ENCODE measurements at regions not wholly inside any gene's neighbourhood (a gene's known extent, or its start where the extent isn't known, plus 50 kb on each side); places are given as distances from the start of the nearest gene placed in this dataset.

DNA sequence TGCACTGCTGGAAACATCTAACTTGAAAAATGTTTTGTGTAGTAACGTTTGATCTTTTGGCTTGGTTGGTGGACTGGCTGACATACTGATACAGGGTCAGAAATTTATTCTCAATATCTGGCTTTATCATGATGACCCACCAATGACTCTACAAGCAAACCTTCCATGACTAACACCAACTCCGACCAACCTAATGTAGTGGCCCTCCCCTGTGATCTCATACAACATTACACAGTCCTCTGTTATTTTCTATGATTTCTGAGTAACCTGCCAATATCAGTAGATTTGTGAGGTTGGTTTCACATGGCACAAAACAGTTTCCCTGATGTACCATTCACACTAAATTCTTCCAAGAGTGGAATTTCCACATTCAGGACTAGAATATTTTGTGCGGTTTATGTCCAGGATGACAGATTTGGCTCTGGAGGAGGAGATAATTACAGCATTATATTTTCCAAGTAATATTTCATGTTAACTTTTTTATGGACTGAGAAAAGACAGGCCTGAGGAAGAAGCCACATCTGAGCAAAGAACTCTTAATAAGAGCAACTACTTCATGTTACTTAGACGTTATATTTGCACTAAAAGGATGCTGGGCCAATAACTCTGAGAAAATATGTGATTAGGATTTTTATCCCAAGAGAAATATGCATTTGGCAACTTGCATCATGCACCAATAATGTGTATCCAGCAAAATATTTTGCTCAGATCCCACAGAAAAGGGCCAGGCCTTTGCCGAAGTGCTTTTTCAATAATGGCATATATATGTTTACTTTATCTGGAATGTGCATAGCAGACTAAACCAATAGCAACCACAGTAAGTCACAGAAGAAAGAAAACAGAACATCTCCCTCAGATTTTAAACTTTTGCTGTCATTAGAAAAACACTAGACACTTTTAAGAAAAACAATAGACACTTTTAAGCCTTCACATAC is 273.4 kb downstream of the KCNN2 start:
- POLR2A ChIA-PET: no interaction called here
- Histone ChIP-seq H3K9me3 (replicated peaks; ENCODE audit: control insufficient read depth, insufficient read depth, low read depth, low read length) (0 out of 2 replicates have a peak, but pooled peaks cover 1% of the 10 kb centered on the region), H3K9me1 (ENCODE audit: control insufficient read depth, insufficient read depth, low read length) (no peaks in the 10 kb centered on the region), H2AFZ (ENCODE audit: low read depth, low read length) (no peak overlapping the region), H3K36me3 (ENCODE audit: control insufficient read depth, insufficient read depth, low read length) (no peaks in the 10 kb centered on the region), H3K27me3 (ENCODE audit: control insufficient read depth in 2 of 2, insufficient read depth in 2 of 2, low read length in 2 of 2) (no peaks in the 10 kb centered on the region), H3K4me2 (ENCODE audit: insufficient read depth, low read length) (no peak overlapping the region), H3K27ac (ENCODE audit: extremely low read depth, low read depth, low read length) (no peak overlapping the region), H3K79me2 (ENCODE audit: control insufficient read depth, insufficient read depth, low read length) (no peaks in the 10 kb centered on the region), H3K4me1 (replicated peaks in 1 of 2; ENCODE audit: control insufficient read depth in 2 of 2, insufficient read depth in 2 of 2, low read length in 2 of 2) (no peaks in the 10 kb centered on the region), H4K20me1 (replicated peaks; ENCODE audit: control insufficient read depth, insufficient read depth, low read length) (no peaks in the 10 kb centered on the region), H3K4me3 (no peak overlapping the region), H3K9ac (ENCODE audit: insufficient read depth in 1 of 2, low read depth in 2 of 2, low read length in 2 of 2) (no peak overlapping the region)
- intact Hi-C loops (cut with micrococcal nuclease): no loop called here
- no TSS peak for BruUV-seq (replicated peaks)
- 1% methylated on average over 5 of the region's 5 CpGs for WGBS (ENCODE audit: insufficient coverage, low coverage, missing lambda C conversion rate)
- in situ Hi-C loops (cut with MboI): no loop called here
- no peak for TF ChIP-seq EP300 (IDR thresholded peaks at IDR 0.05; ENCODE audit: low read length)
- TF ChIP-seq ZFX (CRISPR knock-in tag; IDR thresholded peaks at IDR 0.05): no peak
- TF ChIP-seq NFE2 (IDR thresholded peaks at IDR 0.05; ENCODE audit: low read depth): no peak
- no peak for TF ChIP-seq CUX1 (CRISPR knock-in tag; IDR thresholded peaks at IDR 0.05)
- no peak for TF ChIP-seq ZNF23 (CRISPR knock-in tag; IDR thresholded peaks at IDR 0.05)
- no peak for TF ChIP-seq CCNT2 (IDR thresholded peaks at IDR 0.05; ENCODE audit: borderline replicate concordance, extremely low read depth, insufficient read length, low read depth, low read length)
- TF ChIP-seq ZNF695 (CRISPR knock-in tag; IDR thresholded peaks at IDR 0.05): no peak
- TF ChIP-seq SMARCA4 (IDR thresholded peaks at IDR 0.05): no peak
- TF ChIP-seq DACH1 (IDR thresholded peaks at IDR 0.05; ENCODE audit: partially characterized antibody): no peak
- TF ChIP-seq TCFL5 (CRISPR knock-in tag; conservative IDR thresholded peaks at IDR 0.05): no peak
- TF ChIP-seq HMGN3 (IDR thresholded peaks at IDR 0.05; ENCODE audit: borderline replicate concordance, extremely low read depth, insufficient read length, low read depth, low read length): no peak
- no peak for TF ChIP-seq TRIM24 (IDR thresholded peaks at IDR 0.05)
- DNase-seq (ENCODE audit: extremely low read depth in 1 of 4, low spot score in 3 of 4) (no peak), ATAC-seq (no peak), FAIRE-seq (no peak)
- CTCF ChIA-PET (ENCODE audit: low intra/inter-chr PET ratio): no interaction called here

All from K562 (cell line).